GM12875 (cell line): ENCODE measurements at regions not wholly inside any gene's neighbourhood (a gene's known extent, or its start where the extent isn't known, plus 50 kb on each side); places are given as distances from the start of the nearest gene placed in this dataset.

Experiments used
- H3K4me3 ChIP-seq: one replicate; pipeline ENCODE4 v1.5.1; 2011; ENCODE audit warnings: low read depth, low read length, control low read depth
- TF ChIP-seq, protein P1 (sequence below): IDR thresholded peaks from 2 replicates; pipeline ENCODE4 v1.5.1; 2011; ENCODE audit warnings: low read depth, mild to moderate bottlenecking, control low read depth, inconsistent platforms, low read length, moderate library complexity, borderline replicate concordance; ENCODE audit not compliant: insufficient read depth

DNA sequence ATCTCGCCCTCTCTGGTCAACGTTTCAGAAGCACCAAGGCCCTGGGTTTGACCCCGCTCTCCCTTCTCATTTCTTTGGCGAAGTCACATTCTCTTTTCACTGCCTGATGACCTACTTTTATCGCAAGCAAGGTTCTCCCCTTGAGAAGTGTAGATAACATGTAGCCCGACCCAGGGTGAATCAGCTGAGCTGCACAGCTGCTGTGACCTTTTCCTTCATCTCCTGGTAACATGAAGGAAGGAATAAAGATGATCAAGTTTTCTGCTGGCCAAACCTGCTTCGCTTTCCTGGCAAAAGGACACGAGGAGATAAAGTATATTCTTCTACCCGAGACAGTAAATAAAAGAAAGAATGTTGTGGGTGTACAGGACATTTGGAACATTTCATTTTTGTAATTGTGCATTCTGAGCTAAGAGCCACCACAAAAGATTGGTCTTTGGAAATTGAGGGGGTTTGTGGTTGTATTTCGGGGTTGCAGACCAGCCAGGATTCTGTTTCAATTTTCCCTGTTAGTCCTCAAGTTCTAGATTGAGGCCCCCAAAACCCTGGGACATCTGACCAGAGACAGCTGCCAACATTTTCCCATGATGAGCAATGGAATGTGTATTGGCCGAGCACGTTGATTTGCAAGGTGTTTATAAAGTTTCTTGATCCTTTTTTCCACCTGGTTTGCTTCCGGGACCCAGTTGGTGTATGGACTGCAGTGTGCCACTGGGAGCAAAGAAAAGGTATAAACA is 155.1 kb upstream of the ZNF462 start:
- TF ChIP-seq, protein P1, sequence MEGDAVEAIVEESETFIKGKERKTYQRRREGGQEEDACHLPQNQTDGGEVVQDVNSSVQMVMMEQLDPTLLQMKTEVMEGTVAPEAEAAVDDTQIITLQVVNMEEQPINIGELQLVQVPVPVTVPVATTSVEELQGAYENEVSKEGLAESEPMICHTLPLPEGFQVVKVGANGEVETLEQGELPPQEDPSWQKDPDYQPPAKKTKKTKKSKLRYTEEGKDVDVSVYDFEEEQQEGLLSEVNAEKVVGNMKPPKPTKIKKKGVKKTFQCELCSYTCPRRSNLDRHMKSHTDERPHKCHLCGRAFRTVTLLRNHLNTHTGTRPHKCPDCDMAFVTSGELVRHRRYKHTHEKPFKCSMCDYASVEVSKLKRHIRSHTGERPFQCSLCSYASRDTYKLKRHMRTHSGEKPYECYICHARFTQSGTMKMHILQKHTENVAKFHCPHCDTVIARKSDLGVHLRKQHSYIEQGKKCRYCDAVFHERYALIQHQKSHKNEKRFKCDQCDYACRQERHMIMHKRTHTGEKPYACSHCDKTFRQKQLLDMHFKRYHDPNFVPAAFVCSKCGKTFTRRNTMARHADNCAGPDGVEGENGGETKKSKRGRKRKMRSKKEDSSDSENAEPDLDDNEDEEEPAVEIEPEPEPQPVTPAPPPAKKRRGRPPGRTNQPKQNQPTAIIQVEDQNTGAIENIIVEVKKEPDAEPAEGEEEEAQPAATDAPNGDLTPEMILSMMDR: no peak
- H3K4me3 ChIP-seq: no peak overlapping the region

DNA sequence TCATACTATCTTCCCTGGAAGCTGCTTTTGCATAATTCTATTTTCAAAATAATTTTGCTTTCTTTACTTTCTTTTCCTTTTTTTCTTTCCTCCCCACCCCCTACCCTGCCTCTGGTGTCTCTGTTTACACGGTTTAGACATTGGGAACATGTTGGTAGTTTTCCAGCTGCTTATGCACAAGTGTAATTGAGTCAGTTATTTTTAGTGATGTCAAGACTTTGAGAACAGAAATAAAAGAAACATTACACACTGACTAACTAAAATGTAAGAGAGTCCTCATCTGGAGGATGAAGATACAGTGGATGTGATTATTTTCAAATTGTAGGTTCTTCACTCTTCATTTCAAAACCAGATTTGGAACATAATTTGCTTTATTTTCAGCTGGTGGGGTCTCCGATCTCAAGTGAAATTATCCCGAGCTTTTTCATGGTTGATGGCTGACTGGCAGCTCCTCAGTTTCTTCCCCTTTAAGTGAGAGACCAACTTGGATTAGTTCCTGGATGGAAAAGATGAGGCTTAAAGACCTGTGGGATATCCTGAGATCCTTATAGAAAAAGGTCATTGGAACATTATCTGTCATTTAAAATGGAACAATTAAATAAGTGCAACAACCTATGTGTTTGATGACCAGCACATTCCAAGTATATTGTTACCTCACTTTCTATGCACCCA is 154.4 kb upstream of the ZNF462 start:
- TF ChIP-seq, protein P1: no peak

DNA sequence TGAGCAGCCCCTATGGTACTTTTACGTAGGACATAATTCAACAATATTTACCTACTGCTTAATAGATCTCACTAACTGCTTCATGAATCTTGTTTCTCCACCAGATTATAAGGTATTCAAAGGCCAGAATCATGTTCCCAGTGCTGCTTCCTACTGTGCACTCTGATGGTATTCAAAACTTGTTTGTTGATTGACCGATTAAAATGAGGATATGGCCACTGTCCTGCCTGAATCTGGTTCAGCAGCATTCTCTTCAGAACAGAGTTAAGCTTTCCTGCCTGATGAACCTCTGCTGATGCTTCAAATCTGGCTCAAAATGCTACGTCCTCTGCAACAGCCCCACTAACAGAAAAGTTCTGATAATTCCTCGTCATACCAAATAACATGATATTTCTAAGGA is 150.7 kb upstream of the ZNF462 start:
- no peak overlapping the region for H3K4me3 ChIP-seq
- TF ChIP-seq, protein P1: no peak

More for the DNA sequence above, 154.4 kb upstream of the ZNF462 start:
- H3K4me3 ChIP-seq: no peak overlapping the region

DNA sequence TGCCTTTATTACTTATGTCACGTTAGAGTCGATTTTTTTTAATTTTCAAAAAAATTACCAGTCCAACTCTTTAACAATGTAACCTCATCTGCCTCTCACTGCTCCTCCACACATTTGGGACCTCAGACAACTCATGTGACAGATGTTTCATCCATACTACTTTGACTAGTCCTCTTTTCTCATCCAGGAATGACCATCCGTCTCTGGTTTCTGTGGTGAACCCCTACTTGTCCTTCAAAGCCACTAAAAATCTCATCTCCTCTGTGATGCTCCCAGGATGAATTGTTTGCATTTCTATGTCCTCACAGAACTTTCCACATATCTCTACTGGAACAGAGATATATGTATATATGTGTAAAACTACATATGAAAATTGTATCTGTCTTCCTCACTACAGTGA is 149.8 kb upstream of the ZNF462 start:
- H3K4me3 ChIP-seq: no peak overlapping the region
- TF ChIP-seq, protein P1: no peak

DNA sequence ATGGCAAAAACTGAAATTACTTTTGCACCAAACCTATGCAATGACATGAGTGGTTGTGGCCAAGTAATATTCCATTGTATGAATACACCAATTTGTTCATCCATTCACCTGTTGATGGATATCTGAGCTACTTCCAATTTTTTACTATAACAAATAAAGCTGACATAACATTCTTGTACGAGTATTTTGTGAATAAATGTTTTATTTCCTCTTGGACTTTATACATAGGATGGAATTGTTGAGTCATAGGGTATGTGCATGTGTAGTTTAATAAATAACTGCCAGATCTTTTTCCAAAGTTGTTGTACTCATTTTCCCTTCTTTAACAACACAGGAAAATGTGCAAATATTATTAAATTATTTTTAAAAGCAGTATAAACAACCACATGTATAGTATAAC is 146.1 kb upstream of the ZNF462 start:
- H3K4me3 ChIP-seq: no peak overlapping the region
- TF ChIP-seq, protein P1: no peak

DNA sequence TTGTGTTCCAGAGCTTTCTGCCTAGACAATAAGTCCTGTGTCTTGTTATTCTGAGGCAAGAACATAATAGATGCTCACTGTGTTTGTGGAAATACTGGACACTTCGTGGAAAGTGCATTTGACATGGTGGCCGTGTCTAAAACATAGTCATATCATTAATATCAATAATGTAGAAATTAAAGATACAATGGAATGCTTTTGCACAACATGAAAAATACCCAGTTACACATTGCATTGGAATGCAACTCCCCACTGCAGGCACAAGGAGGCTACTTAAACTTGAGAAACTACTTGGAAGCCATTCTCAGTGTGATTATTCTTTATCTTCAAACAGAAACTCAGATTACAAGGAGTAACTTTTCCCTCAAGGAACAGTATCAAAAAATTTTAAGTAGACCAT is 145.3 kb upstream of the ZNF462 start:
- TF ChIP-seq, protein P1: no peak
- no peak overlapping the region for H3K4me3 ChIP-seq

DNA sequence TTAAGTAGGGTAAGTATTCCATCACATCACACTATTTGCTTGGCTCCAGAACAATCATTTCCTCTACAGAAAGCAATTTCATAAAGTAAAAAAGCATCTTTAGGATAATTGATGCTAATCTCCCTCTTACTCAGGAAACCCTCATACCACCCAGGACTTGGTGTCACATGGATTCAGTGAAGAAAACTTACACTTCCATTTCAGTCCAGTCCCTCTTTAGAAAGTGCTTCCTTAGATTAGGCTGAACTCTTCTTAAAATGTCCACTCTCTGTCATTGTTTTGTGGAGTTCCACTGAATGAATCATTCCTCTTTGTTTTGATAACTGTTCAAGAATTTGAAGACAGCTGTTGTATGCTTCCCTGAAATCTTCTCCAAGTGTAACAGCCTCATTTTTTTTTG is 144.0 kb upstream of the ZNF462 start:
- no peak overlapping the region for H3K4me3 ChIP-seq
- TF ChIP-seq, protein P1: no peak
